Loucy (cell line): ENCODE measurements at regions not wholly inside any gene's neighbourhood (a gene's known extent, or its start where the extent isn't known, plus 50 kb on each side); places are given as distances from the start of the nearest gene placed in this dataset.
"Not testable (repeated sequence)": the region's sequence is repeated elsewhere in the genome, so short reads cannot be mapped to it uniquely, and the experiment has no call there.

Experiments
- CTCF ChIP-seq: fragments of 200-600 bp; sonication (generic); conservative IDR thresholded peaks from 2 replicates; pipeline ENCODE4 v1.5.1; 2014; ENCODE audit warnings: mild to moderate bottlenecking, antibody characterized with exemption, low read length
- EZH2phosphoT487 ChIP-seq: fragments of 200-600 bp; IDR thresholded peaks from 2 replicates; pipeline ENCODE4 v1.6.1; 2018; ENCODE audit warnings: antibody characterized with exemption, mild to moderate bottlenecking, moderate library complexity, borderline replicate concordance

DNA sequence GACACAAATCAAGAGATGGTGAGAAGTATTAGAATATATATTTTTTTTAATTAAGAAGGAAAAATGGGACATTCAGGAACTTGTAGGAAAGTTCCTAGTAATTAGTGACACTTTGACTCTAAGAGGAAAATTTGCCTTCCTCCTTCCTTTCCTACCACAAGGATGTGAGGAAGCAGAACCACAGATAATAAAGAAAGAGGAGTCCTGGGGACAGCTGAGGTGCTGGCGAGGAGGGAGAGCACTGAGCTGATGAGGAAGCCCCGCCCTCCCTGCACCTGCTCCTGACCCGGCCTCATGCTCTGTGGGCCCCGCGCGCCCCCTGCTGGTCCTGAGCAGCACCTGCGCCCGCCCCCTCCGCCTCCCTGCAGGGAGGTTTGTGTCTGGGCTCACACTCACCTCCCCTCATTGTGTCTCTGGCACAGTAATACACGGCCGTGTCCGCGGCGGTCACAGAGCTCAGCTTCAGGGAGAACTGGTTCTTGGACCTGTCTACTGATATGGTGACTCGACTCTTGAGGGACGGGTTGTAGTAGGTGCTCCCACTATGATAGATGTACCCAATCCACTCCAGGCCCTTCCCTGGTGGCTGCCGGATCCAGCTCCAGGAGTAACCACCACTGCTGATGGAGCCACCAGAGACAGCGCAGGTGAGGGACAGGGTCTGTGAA is 822.6 kb downstream of the TMEM121 start:
- peak; percentile 84 for TF ChIP-seq CTCF
- TF ChIP-seq EZH2phosphoT487: not testable (repeated sequence)
